ENCODE measurements at regions not wholly inside any gene's neighbourhood (a gene's known extent, or its start where the extent isn't known, plus 50 kb on each side); places are given as distances from the start of the nearest gene placed in this dataset.

- BruUV-seq (replicated peaks): no TSS peak
- H3K4me2 ChIP-seq (ENCODE audit: low read length): no peak overlapping the region
- intact Hi-C loops (cut with micrococcal nuclease; ENCODE audit: unreplicated experiment): no loop called here
- H3K9me2 ChIP-seq (ENCODE audit: insufficient read depth, low read length): no peaks in the 10 kb centered on the region
- H3K36me3 ChIP-seq (ENCODE audit: insufficient read depth, low read length): no peaks in the 10 kb centered on the region
- no peak overlapping the region for H3K27ac ChIP-seq (ENCODE audit: low read depth, low read length, poor library complexity, severe bottlenecking)
- CTCF ChIA-PET (ENCODE audit: unreplicated experiment): no interaction called here
- no peaks in the 10 kb centered on the region for H4K20me1 ChIP-seq (ENCODE audit: insufficient read depth, low read length)
- DNase-seq (ENCODE audit: low spot score): no peak
- H3K4me1 ChIP-seq (ENCODE audit: insufficient read depth, low read length, poor library complexity, severe bottlenecking): no peaks in the 10 kb centered on the region
- no peaks in the 10 kb centered on the region for H3K79me2 ChIP-seq (ENCODE audit: insufficient read depth, low read depth, low read length)
- no peak overlapping the region for H2AFZ ChIP-seq (ENCODE audit: low read length)
- H3K4me3 ChIP-seq (ENCODE audit: low read depth, low read length, poor library complexity, severe bottlenecking): no peak overlapping the region
- POLR2A ChIA-PET: no interaction called here
- 0 out of 2 replicates have a peak, but pooled peaks cover under 1% of the 10 kb centered on the region for H3K9me3 ChIP-seq (ENCODE audit: low read length)
- TF ChIP-seq EZH2phosphoT487 (IDR thresholded peaks at IDR 0.05; ENCODE audit: borderline replicate concordance, low read depth, low read length) (no peak), CTCF (conservative IDR thresholded peaks at IDR 0.05; ENCODE audit: low read length) (no peak)
These were observed 65.6 kb upstream of the IYD start for GRCh38 chr6:150303256-150303655.

- Histone ChIP-seq H2AFZ (ENCODE audit: low read length) (no peak overlapping the region), H3K4me3 (ENCODE audit: low read depth, low read length, poor library complexity, severe bottlenecking) (no peak overlapping the region), H3K4me2 (ENCODE audit: low read length) (no peak overlapping the region), H3K9me3 (ENCODE audit: low read length) (no peaks in the 10 kb centered on the region), H4K20me1 (ENCODE audit: insufficient read depth, low read length) (no peaks in the 10 kb centered on the region), H3K36me3 (ENCODE audit: insufficient read depth, low read length) (no peaks in the 10 kb centered on the region), H3K79me2 (ENCODE audit: insufficient read depth, low read depth, low read length) (no peaks in the 10 kb centered on the region), H3K9me2 (ENCODE audit: insufficient read depth, low read length) (no peaks in the 10 kb centered on the region), H3K4me1 (ENCODE audit: insufficient read depth, low read length, poor library complexity, severe bottlenecking) (no peaks in the 10 kb centered on the region), H3K27ac (ENCODE audit: low read depth, low read length, poor library complexity, severe bottlenecking) (no peak overlapping the region)
- CTCF ChIA-PET (ENCODE audit: unreplicated experiment): no interaction called here
- intact Hi-C loops (cut with micrococcal nuclease; ENCODE audit: unreplicated experiment): no loop called here
- no peak for TF ChIP-seq CTCF (conservative IDR thresholded peaks at IDR 0.05; ENCODE audit: low read length)
- DNase-seq (ENCODE audit: low spot score): no peak
- BruUV-seq (replicated peaks): no TSS peak
- POLR2A ChIA-PET: no interaction called here
These were observed 64.4 kb upstream of the IYD start for GRCh38 chr6:150304429-150304828.

DNA sequence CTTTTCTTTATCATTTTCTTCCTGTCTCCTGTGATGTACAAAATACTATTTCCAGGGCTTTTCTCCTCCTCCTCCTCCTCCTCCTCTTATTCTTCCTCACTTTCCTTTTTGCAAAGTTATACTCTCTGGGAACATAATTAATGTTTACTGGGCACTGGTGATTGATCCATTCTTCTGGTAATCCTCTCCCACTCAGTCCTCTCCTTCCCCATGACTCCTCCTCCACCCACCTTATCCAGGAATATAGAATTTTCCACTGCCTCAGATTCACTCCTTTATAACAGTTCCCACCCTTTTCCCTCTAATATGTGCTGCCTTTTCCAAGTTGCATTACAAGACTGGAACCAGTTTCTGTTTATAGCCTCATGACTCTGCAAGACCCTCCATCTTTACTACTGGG, 62.5 kb upstream of the IYD start:
- no TSS peak for BruUV-seq (replicated peaks)

More for the DNA sequence above, 62.5 kb upstream of the IYD start:
- POLR2A ChIA-PET: no interaction called here
- CTCF ChIA-PET (ENCODE audit: unreplicated experiment): no interaction called here
- H3K9me3 ChIP-seq (ENCODE audit: low read length): no peaks in the 10 kb centered on the region
- H3K4me3 ChIP-seq (ENCODE audit: low read depth, low read length, poor library complexity, severe bottlenecking): no peak overlapping the region
- H3K36me3 ChIP-seq (ENCODE audit: insufficient read depth, low read length): no peaks in the 10 kb centered on the region
- H2AFZ ChIP-seq (ENCODE audit: low read length): no peak overlapping the region
- intact Hi-C loops (cut with micrococcal nuclease; ENCODE audit: unreplicated experiment): no loop called here
- H3K4me2 ChIP-seq (ENCODE audit: low read length): no peak overlapping the region
- no peak for TF ChIP-seq EZH2phosphoT487 (IDR thresholded peaks at IDR 0.05; ENCODE audit: borderline replicate concordance, low read depth, low read length)
- TF ChIP-seq CTCF (conservative IDR thresholded peaks at IDR 0.05; ENCODE audit: low read length): no peak
- no peak for DNase-seq (ENCODE audit: low spot score)
- H3K79me2 ChIP-seq (ENCODE audit: insufficient read depth, low read depth, low read length): no peaks in the 10 kb centered on the region
- no peaks in the 10 kb centered on the region for H3K4me1 ChIP-seq (ENCODE audit: insufficient read depth, low read length, poor library complexity, severe bottlenecking)
- H3K27ac ChIP-seq (ENCODE audit: low read depth, low read length, poor library complexity, severe bottlenecking): no peak overlapping the region
- no peaks in the 10 kb centered on the region for H4K20me1 ChIP-seq (ENCODE audit: insufficient read depth, low read length)
- H3K9me2 ChIP-seq (ENCODE audit: insufficient read depth, low read length): no peaks in the 10 kb centered on the region
